ENCODE measurements at regions not wholly inside any gene's neighbourhood (a gene's known extent, or its start where the extent isn't known, plus 50 kb on each side); places are given as distances from the start of the nearest gene placed in this dataset.
"Not testable (repeated sequence)": the region's sequence is repeated elsewhere in the genome, so short reads cannot be mapped to it uniquely, and the experiment has no call there.

DNA sequence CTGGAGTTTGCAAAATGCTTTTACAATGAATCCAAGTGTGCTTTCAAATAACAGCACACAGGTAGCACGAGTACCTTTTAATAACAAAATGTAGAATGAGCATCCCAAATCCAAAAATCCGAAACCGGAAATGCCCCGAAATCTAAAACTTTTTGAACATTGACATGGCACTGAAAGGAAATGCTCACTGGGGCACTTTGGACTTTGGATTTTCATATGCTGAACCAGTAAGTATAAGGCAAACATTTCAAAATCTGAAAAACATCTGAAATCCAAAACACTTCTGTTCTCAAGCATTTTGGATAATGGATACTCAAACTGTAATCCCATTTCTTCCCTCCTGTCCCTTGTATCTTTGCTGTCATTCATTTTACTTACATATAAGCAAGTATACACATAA lies 50.1 kb downstream of the GCNT4 start:
- no peak for DNase-seq

DNA sequence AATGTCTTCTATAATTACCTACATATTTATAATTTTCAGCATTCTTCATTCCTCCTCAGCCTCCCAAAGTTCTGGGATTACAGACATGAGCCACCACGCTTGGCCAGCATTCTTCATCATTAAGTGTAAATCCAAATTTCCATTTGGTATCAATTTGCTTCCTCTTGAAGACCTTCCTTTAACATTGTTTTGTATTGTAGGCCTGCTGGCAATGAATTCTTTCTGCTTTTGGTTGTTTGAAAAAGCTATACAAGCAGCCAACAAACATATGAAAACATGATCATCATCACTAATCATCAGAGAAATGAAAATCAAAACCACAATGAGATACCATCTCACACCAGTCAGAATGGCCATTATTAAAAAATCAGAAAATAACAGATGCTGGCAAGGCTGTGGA lies 56.4 kb downstream of the GCNT4 start:
- DNase-seq = no peak

DNA sequence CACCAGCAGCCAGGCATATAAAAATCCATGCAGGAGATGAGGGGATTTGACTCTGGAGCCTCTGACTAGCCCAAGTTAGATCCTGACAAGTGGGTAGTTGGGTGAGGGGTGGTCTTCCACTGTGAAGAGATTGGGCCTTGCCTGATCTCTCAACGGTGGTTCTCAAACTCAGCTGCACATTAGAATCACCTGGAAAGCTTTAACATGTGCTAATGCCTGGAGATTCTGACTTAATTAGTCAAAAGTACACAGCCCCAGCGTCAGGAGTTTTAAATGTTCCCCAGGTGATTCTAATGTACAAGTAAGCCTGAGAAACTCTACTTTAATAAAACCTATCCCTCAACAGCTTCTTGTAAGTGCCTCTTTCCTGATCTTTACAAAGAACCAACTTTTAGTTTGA lies 57.5 kb downstream of the GCNT4 start:
- no peak for DNase-seq

DNA sequence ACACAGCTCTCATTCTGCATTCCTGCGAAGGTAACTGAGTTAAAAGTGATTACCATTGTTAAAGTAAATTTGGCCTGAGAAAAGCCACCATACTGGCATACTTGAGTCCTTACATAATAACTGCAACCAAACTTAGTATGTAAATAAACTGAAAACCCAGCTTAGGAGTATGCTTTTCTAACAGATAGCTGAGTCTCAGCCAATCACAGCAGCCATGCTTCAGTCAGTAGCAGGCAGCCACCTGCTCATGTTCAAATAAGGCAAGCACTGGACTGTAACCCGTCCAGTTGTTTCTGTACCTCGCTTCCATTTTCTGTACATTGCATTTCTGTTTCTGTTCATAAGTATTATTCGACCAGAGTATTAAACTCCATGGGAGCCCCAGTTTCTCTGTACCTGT lies 58.6 kb downstream of the GCNT4 start:
- DNase-seq = no peak

DNA sequence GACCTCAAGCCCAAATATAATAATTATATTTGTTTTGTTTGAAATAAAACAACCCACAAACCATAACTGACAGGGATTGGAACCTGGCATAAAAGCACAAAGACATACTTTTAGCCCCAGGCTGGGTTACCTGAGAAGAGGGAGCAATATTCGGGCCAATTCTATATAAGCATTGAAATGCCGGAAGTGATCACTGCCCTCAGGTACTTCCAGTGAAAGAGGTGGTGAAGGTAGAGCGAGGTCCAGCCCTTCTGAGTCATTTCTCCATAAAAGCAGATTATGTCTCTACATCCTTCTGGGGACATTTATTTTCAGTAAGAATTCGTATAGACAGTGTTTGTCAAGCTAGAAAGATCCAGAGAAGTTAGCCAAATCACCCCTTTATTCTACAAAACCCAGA lies 59.6 kb downstream of the GCNT4 start:
- no peak for DNase-seq

DNA sequence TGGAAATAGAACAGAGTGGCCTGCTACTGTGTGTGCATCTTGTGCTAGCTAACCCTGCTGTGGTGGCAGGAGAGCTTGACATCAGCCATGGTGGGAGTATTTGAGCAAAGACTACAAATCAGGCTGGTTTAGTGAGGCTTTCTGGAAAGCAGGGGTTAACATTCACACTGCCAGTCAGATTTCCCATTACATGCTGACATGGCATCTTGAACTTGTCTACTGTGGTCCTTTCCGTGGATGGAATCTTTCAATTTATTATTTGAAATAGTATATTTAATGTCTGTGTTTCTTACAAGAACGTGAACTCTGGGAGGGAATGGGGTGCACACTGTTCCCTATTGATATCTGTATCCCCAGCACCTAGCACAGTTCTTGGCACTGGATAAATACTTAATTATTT lies 60.8 kb downstream of the GCNT4 start:
- no peak for DNase-seq

DNA sequence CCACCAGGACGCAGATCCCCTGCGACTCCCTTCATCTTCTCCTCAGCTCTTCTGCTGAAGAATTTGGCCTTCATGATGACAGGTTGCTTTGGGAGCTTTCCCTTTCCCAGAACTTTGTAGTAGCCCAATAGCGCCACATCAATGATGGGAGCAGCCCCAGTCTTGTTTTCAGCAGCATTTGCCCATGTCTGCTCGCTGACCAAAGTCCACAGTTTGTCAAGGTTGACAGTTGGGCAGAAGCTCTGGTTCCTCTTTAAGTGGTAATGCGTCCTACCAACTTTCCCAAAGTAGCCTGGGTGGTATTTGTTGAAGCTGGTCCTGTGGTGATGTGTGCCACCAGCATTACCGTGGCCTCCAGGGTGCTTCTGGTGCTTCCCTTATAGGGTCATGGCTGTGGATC lies 62.2 kb downstream of the GCNT4 start:
- no peak for DNase-seq

DNA sequence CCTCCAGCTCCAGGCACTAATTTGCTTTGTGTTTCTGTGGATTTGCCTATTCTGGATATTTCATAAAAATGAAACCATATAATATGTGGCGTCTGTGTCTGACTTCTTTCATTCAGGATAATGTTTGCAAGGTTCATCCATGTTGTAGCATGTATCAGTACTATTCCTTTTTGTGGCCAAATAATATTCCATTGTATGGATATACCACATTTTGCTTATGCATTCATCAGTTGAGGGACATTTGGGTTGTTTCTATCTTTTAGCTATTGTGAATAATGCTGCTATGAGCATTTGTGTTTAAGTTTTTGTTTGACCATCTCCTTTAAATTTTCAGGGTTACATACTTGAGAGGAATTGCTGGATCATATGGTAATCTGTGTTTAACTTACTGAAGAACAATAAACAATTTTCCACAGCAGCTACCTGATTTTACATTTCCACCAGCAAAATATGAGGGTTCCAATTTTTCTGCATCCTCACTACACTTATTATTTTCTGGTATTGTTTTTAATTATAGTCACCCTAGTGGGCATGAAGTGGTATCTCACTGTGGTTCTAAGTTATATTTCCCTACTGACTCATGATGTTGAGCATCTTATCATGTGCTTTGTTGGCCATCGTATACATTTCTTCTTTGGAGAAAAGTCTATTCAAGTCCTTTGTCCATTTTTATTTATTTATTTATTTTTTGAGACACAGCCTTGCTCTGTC lies 63.9 kb downstream of the GCNT4 start:
- no peak for DNase-seq

DNA sequence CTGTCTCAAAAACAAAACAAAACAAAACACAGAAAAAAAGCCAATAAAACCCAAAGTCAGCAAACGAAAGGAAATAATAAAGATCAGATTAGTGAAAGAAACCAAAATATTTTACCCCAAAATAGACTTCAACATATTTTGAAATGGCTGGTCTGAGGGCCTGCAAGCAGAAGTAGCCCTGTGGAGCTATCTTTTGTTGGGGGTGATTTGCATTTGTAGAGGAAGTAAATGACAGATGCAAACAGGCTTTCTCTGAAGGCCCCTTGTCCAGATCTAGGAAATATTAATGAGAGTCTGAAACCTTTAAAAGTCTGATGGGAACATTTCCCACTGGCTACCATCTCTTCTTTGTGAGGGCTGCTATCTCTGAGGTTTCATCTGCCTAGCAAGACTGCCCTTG lies 74.0 kb downstream of the GCNT4 start:
- DNase-seq = peak; percentile 14 to 18

DNA sequence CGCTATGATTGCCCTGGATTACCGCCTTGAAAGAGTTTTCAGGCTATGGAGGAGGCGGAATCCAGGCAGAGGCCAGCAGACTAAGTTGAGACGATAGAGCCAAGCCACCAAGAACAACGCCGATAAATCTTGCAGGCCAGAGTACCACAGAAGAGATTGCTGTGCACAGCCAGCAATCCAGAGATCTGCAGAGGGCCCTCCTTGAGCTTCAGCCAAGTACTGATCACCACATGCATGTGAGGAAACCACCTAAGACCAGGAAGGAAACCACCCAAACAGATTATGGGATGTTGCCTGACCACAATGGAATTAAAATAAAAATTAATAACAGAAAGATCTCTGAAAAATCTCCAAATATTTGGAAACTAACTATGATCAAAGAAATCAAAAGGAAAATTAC lies 74.9 kb downstream of the GCNT4 start:
- no peak for DNase-seq

DNA sequence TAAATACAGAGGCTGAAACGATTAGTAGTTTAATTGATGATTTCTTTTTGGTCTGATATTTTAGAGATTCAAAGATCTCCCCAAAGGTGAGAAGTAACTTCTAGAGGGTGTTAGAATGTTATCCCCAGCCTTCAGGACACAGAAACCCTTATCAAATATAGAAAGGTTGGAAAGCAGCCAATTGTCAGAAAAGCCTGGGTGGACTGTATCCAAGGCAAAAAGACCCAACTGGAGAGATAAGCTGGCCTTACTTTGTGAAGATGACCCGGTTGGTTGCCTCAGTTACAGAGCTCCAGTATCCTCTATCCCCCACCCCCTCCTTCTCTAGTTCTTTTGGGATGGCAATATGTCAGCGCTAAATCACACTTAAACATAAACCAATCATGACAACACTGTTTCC lies 75.7 kb downstream of the GCNT4 start:
- no peak for DNase-seq

DNA sequence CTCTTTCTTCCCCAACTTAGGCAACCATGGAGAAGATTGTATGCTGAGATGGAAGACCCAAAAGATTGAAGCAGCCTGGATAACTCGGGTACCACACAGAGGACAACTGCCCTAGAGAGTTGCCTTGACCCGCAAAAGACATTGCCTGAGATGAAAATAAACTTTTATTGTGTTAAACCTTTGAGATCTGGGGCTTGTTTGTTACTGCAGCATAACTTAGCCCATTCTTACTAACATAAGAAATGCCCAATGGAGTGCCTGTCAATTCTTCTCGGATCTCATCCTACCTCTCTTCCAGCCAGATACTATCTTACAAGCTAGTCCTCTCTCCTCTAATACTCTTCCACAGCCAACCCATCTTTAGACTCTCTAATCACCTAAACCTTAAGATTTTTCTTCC lies 76.8 kb downstream of the GCNT4 start:
- DNase-seq = no peak

DNA sequence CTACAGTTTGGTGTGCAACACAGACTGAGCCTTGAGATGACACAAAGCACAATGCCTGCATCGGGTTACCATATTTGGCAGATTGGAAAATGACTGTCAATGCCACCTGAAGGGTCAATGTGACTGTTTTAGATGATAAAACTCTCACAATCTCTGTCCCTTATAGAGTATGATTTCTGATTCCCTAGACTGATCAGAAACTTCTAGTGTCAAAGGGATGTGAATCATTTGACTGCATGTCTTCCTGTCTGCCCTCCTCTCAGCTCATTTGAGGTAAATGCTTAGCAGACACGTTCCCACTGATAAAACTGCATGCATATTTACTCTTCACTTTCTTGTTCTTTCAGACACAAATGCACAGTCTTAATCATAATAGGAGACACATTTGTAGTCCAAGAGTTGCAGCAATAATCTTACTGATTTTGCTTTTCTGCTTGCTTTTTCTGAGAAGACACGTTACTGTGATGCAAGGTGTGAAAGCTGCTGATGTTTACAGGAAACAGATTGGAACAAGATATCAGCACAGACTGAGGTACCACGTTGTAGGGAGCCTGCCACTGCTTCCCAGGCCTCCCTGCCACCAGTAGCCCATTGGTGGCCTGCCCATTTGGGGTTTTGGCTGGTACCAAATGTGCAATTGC lies 77.8 kb downstream of the GCNT4 start:
- no peak for DNase-seq

DNA sequence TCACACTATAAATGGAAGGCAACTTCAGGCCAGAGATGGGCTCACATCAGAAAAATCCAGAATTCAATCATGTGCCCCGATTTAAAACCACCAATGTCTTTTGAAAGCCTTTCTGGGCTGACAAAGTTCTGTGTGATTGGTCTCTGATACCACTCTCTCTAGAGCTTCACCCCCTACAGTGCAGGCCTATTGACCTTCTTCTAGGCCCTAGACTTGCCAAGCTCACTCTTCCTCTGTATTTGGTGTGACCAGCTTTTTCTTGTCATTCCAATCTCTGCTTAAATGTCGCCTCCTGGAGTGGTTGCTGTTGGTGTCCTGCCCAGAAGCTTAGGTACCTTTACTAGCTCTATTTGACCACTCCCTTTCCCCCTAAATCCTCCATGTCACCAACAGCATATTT lies 78.7 kb downstream of the GCNT4 start:
- DNase-seq = no peak

DNA sequence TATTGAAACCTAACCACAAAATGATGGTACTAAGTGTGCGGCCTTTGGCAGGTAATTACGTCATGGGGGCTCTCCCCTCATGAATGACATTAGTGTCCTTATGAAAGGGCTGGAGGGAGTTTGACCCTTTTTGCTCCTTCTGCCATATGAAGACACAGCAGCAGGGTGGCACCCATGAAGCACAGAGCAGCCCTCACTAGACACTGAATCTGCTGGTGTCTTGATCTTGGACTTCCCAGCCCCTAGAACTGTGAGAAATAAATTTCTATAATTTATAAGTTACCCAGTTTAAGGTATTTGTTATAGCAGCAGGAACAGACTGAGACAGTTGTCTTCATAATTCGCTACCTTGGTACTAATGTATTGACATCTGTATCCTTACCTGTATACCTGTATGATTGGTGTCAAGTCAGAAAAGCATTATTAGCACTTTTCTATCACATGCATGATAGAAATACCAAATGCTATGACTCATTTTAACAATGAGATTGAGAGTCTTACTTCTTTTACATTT lies 80.4 kb downstream of the GCNT4 start:
- DNase-seq = no peak

DNA sequence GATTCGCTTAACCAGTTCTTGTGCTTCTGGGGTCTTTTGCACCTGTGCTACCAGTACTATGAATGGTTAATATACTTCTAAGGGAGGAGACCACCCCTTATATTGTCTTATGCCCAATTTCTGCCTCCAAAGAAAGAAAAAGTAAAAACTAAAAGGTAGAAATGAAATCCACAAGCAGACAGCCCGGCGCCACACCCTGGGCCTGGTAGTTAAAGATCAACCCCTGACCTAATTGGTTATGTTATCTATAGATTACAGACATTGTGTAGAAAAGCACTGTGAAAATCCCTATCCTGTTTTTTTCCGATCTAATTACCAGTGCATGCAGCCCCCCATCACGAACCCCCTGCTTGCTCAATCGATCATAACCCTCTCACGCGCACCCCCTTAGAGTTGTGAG lies 81.5 kb downstream of the GCNT4 start:
- not testable (repeated sequence) for DNase-seq

DNA sequence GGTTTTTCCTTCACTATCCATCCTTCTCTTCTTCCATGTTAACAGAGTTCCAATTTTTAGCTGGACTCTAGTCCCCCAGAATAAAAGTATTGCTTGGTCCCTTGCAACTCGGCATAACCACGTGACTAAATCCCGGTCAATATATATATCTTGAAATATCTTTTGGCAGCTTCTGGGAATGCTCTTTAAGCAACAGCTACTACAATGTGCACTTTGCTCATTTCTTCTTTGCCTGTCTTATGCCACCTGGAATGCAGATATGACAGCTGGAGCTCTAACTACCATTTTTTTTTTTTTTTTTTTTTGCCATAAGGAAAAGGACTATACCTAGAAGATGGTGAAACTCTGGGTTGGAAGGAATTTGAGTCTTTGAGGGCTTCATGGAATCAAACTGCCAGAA lies 82.6 kb downstream of the GCNT4 start:
- no peak for DNase-seq

DNA sequence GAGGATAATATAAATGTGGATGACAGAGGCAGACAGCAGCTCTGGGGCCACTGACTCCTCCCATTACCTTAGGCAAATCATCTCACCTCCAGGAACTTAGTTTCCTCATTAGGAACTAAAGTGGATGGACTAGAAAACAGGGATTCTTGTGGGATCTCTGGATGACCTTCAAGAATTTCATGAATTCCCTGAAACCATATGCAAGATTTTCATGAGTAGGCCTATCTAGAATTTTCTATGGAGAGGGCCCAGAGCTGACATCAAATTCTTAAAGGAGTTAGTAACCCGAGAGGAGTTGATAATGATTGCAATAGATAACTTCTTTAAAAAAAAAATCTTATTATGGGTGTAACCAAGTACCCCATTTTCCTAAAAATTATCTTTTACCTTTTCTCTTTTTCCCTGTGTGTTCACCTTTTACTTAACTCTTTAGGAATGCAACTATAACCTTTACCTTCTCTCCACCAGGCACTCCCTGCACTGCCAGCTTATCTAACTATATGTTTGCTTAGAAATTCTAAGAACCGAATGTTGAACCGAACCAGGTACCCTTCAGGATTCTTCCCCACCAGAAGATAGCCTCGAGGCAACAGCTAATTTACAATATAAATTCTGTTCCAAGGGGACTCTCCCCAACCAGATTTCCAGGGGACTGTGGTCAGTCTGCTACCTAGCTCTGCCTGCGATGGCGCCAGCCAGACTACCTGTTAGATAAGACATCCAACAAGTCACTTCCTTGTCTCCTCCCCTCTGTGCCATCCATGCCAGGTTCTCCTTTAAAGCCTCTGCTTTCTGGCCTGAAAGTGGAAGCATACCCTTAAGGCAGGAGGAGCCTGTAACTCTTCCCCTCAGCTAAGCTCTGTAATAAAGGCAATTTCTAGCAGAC lies 86.0 kb downstream of the GCNT4 start:
- no peak for DNase-seq

DNA sequence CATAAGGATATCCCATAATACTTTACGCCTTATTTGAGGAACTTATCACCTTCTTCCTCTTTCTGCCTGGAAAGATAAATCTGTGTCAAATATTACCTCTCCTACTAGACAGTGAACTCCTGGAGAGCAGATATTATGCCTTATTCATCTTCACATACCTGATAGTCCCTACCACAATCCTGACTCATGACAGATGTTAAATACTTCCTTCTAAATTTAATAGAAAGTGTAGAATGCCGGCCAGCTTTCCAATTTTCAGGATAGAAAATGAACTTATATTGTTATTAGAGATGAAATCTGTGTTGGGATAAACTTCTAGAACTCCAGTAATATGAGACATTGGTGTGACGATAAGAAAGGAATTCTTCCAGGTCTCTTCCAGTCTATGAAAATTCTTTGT lies 89.0 kb downstream of the GCNT4 start:
- DNase-seq = no peak

DNA sequence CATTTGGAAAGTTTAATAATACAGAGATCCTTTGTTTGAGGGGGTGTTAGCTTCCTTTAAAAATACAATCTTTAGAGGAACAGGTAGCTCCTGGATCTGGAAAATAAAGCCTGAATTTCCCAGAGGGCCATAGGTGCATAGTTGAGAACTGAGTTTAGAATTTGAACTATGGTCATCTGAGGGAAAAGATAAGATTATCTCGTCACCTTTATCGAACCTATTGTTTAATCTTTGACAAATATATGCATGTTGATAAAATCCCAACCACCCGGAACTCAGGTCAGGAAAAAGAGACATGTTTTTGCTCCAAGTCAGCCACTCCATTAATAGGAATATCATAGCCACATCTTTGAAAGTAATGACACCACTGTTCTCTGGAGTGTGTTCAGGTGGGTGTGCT lies 91.7 kb upstream of the FAM169A start:
- no peak for DNase-seq

DNA sequence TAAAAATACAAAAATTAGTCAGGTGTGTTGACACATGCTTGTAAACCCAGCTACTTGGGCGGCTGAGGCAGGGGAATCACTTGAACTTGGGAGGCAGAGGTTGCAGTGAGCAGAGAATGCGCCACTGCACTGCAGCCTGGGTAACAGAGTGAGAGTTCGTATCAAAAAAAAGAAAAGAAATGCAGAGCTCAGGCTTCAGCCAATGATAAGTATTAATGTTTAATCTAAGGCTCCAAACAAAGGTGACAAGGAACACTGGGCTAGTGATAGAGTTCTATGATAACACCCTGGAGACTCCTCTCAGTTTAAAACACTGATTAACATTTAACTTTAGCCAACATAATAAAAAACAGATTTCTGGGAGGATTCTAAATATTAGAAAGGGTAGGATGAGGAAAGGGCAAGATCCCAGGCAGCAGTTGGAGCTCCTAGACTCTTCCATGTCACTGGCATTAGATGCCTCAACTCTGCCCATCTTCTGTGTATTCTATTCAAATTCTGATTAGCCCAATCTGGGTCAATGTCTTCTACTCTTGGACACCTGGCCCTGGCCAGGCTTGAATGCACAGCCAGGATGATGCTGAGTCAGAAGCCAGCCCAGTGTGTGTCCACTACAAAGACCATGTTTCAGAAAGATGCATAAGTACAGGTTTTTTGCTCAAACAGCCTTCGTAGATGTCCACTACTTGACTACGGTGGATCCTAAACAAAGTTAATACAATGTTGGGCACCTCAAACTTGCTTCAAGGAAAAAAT lies 91.0 kb upstream of the FAM169A start:
- DNase-seq = no peak

DNA sequence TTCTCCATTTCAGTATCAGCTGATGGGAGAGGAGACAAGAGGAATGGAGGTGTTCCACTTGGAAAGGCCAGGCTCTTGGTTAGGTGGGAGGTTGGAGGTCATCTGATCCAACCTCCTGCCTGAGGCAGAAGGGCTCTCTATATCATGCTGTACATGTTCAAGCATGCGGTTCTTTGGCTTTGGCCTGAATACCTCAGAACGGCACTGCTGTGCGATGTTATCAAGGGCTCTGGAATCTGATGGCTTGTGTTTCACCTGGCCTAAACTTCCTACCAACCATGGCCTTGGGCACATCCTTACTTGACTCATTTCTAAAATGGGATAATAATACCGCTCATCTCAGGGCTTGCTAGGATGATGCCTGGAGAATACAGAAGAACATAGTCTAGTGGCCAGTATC lies 90.1 kb upstream of the FAM169A start:
- no peak for DNase-seq

DNA sequence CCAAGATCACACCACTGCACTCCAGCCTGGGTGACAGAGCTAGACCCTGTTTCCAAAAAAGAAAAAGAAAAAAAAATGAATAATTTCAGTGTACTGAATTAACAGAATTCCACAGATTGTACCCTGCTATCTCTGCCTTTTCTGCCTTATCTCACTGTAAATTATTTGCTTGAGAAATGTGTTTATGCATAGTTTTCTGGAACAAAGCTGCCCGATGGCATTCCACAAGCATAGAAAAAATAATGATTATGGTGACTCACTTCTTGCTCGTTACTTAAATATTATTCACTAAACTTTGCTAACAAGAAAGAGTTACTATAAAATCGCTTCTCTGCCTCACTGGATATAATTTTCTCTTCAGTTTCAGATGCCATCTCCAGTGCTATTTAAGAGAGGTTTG lies 88.7 kb upstream of the FAM169A start:
- no peak for DNase-seq

Measured in inflammatory macrophage treated with lipopolysaccharide for 1 hour (primary cell).